NCI-H128 (cell line): ENCODE measurements at regions not wholly inside any gene's neighbourhood (a gene's known extent, or its start where the extent isn't known, plus 50 kb on each side); places are given as distances from the start of the nearest gene placed in this dataset.
A peak's percentile ranks its signal among the peaks of the same experiment; 100 is the strongest.
"Not testable (repeated sequence)": the region's sequence is repeated elsewhere in the genome, so short reads cannot be mapped to it uniquely, and the experiment has no call there.

ENCODE experiments used
- DNase-seq: peaks from one replicate; lab custom pipeline; 2025; ENCODE audit not compliant: unreplicated experiment; lab: John Stamatoyannopoulos, UW

- no peak for DNase-seq
Measured at GRCh38 chr6:168915855-168916254, 337.8 kb downstream of the THBS2 start.

GRCh38 chr6:168915242-168915641 lies 338.4 kb downstream of the THBS2 start:
- DNase-seq, result no peak

GRCh38 chr6:168913866-168914469 lies 339.7 kb downstream of the THBS2 start:
- DNase-seq, result no peak

- DNase-seq, result not testable (repeated sequence)
Measured at GRCh38 chr6:168913231-168913865, 340.3 kb downstream of the THBS2 start.

GRCh38 chr6:168909288-168909687 lies 344.4 kb downstream of the THBS2 start:
- DNase-seq, result no peak

GRCh38 chr6:168908887-168909286 lies 344.8 kb downstream of the THBS2 start:
- no peak for DNase-seq

- no peak for DNase-seq
Measured at GRCh38 chr6:168908166-168908565, 345.5 kb downstream of the THBS2 start.

- DNase-seq, result no peak
Measured at GRCh38 chr6:168906391-168906790, 347.3 kb downstream of the THBS2 start.

GRCh38 chr6:168905451-168906090 lies 348.1 kb downstream of the THBS2 start:
- DNase-seq, result no peak

GRCh38 chr6:168903613-168904345 lies 349.9 kb downstream of the THBS2 start:
- no peak for DNase-seq

GRCh38 chr6:168902075-168902474 lies 351.6 kb downstream of the THBS2 start:
- no peak for DNase-seq

- no peak for DNase-seq
Measured at GRCh38 chr6:168901076-168901475, 352.6 kb downstream of the THBS2 start.

- no peak for DNase-seq
Measured at GRCh38 chr6:168896321-168896720, 357.3 kb downstream of the THBS2 start.

GRCh38 chr6:168895102-168895812 lies 358.4 kb downstream of the THBS2 start:
- DNase-seq, result peak; percentile 60

- DNase-seq, result no peak
Measured at GRCh38 chr6:168892031-168892430, 361.6 kb downstream of the THBS2 start.

GRCh38 chr6:168890981-168891365 lies 362.7 kb downstream of the THBS2 start:
- no peak for DNase-seq

- DNase-seq, result no peak
Measured at GRCh38 chr6:168890306-168890980, 363.2 kb downstream of the THBS2 start.

GRCh38 chr6:168888786-168889345 lies 364.8 kb downstream of the THBS2 start:
- no peak for DNase-seq

- no peak for DNase-seq
Measured at GRCh38 chr6:168888102-168888501, 365.5 kb downstream of the THBS2 start.

GRCh38 chr6:168887621-168888020 lies 366.0 kb downstream of the THBS2 start:
- no peak for DNase-seq
